ENCODE measurements at regions not wholly inside any gene's neighbourhood (a gene's known extent, or its start where the extent isn't known, plus 50 kb on each side); places are given as distances from the start of the nearest gene placed in this dataset.

DNA sequence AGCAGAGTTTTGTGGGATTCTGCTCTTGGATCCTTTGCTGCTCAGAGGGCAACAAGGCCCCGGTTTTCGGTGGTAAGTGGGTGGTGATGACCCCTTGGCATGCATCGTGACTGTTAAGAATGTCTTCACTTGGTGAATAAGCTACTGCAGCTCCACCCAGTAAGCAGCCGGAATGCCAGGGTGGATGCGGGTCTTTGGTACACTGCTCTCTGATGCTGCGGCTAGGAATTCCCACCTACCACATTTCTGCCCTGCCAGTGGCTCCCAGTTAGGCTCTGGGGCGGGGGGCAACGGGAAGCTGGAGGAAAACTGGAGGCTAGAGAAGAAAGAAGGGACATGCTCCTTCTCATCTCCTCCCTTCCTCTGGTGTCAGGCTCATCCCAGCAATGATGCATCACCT, 180.4 kb upstream of the GALNT2 start:
- no peaks in the 10 kb centered on the region for H3F3A ChIP-seq (ENCODE audit: insufficient read depth, low read length, poor library complexity, severe bottlenecking)
- H3K27me3 ChIP-seq (ENCODE audit: insufficient read depth, low read depth, low read length) = no peaks in the 10 kb centered on the region
- H3K27ac ChIP-seq (ENCODE audit: low read length) = no peak overlapping the region
- no peak overlapping the region for H3K9ac ChIP-seq (ENCODE audit: low read length)
- TF ChIP-seq POLR2AphosphoS5 (IDR thresholded peaks at IDR 0.05) = no peak
- TF ChIP-seq TAF1 (IDR thresholded peaks at IDR 0.05; ENCODE audit: low read depth) = no peak
- TF ChIP-seq, protein P1, sequence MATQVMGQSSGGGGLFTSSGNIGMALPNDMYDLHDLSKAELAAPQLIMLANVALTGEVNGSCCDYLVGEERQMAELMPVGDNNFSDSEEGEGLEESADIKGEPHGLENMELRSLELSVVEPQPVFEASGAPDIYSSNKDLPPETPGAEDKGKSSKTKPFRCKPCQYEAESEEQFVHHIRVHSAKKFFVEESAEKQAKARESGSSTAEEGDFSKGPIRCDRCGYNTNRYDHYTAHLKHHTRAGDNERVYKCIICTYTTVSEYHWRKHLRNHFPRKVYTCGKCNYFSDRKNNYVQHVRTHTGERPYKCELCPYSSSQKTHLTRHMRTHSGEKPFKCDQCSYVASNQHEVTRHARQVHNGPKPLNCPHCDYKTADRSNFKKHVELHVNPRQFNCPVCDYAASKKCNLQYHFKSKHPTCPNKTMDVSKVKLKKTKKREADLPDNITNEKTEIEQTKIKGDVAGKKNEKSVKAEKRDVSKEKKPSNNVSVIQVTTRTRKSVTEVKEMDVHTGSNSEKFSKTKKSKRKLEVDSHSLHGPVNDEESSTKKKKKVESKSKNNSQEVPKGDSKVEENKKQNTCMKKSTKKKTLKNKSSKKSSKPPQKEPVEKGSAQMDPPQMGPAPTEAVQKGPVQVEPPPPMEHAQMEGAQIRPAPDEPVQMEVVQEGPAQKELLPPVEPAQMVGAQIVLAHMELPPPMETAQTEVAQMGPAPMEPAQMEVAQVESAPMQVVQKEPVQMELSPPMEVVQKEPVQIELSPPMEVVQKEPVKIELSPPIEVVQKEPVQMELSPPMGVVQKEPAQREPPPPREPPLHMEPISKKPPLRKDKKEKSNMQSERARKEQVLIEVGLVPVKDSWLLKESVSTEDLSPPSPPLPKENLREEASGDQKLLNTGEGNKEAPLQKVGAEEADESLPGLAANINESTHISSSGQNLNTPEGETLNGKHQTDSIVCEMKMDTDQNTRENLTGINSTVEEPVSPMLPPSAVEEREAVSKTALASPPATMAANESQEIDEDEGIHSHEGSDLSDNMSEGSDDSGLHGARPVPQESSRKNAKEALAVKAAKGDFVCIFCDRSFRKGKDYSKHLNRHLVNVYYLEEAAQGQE (IDR thresholded peaks at IDR 0.05; ENCODE audit: borderline replicate concordance) = no peak
- TF ChIP-seq, protein P2, sequence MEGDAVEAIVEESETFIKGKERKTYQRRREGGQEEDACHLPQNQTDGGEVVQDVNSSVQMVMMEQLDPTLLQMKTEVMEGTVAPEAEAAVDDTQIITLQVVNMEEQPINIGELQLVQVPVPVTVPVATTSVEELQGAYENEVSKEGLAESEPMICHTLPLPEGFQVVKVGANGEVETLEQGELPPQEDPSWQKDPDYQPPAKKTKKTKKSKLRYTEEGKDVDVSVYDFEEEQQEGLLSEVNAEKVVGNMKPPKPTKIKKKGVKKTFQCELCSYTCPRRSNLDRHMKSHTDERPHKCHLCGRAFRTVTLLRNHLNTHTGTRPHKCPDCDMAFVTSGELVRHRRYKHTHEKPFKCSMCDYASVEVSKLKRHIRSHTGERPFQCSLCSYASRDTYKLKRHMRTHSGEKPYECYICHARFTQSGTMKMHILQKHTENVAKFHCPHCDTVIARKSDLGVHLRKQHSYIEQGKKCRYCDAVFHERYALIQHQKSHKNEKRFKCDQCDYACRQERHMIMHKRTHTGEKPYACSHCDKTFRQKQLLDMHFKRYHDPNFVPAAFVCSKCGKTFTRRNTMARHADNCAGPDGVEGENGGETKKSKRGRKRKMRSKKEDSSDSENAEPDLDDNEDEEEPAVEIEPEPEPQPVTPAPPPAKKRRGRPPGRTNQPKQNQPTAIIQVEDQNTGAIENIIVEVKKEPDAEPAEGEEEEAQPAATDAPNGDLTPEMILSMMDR (IDR thresholded peaks at IDR 0.05; ENCODE audit: poor library complexity, severe bottlenecking) = no peak
- no peaks in the 10 kb centered on the region for H3K79me2 ChIP-seq (replicated peaks; ENCODE audit: insufficient read depth, low read length)
- H3K36me3 ChIP-seq (ENCODE audit: insufficient read depth, low read length) = no peaks in the 10 kb centered on the region
- H3K4me2 ChIP-seq (ENCODE audit: low read length) = no peak overlapping the region
- H3K9me2 ChIP-seq (ENCODE audit: insufficient read depth, low read length) = no peaks in the 10 kb centered on the region
- H3K9me3 ChIP-seq (ENCODE audit: low read length) = no peaks in the 10 kb centered on the region
- no peaks in the 10 kb centered on the region for H4K20me1 ChIP-seq (ENCODE audit: insufficient read depth)
- no peak overlapping the region for H2AFZ ChIP-seq (ENCODE audit: low read depth, low read length)
- H3K4me3 ChIP-seq (ENCODE audit: low read length) = no peak overlapping the region

DNA sequence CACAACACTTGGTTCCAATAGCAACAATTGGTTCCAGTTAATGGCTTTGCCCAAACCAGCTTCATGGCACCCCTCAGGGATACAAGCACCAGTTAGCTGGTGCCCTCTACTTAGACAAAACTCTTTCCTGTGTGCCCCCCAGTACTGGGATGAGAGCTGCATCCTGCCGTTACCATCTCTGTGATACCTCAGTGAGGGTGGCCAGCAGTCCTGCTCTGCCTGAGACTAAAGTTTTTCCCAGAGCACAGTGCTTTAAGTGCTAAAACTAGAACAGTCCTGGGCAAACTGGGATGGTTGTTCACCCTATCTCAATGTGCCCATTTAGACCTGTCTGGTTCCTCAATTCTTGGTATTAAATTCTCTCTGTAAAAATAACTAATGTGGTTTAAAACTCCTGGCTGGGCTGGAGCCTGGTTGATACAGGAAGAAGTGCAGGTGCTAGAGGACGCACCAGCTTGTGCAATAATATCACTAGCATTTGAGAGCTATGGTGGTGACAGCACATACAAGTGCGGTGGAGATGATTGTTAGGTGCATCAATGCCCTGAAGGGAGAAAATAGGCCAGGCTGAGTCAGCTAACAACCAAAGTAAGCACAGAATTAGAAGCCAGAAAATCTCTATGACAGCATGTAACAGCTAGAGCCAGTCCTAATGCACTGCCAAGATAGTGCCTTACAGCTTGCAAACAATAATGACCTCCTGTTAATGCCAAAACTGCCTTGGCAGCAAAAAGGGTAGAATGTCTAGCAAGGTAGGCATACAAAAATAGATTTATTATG, 179.8 kb upstream of the GALNT2 start:
- Histone ChIP-seq H3K9me2 (ENCODE audit: insufficient read depth, low read length) (no peaks in the 10 kb centered on the region), H3K27me3 (ENCODE audit: insufficient read depth, low read depth, low read length) (no peaks in the 10 kb centered on the region), H3K79me2 (replicated peaks; ENCODE audit: insufficient read depth, low read length) (no peaks in the 10 kb centered on the region), H3K36me3 (ENCODE audit: insufficient read depth, low read length) (no peaks in the 10 kb centered on the region), H3F3A (ENCODE audit: insufficient read depth, low read length, poor library complexity, severe bottlenecking) (no peaks in the 10 kb centered on the region), H3K4me3 (ENCODE audit: low read length) (no peak overlapping the region), H3K9ac (ENCODE audit: low read length) (no peak overlapping the region), H4K20me1 (ENCODE audit: insufficient read depth) (no peaks in the 10 kb centered on the region), H3K27ac (ENCODE audit: low read length) (no peak overlapping the region), H3K9me3 (ENCODE audit: low read length) (no peaks in the 10 kb centered on the region), H2AFZ (ENCODE audit: low read depth, low read length) (no peak overlapping the region), H3K4me2 (ENCODE audit: low read length) (no peak overlapping the region)
- TF ChIP-seq, protein P2 (IDR thresholded peaks at IDR 0.05; ENCODE audit: poor library complexity, severe bottlenecking) = no peak
- TF ChIP-seq POLR2AphosphoS5 (IDR thresholded peaks at IDR 0.05) = peak; percentile 39
- no peak for TF ChIP-seq RAD21 (conservative IDR thresholded peaks at IDR 0.05)
- TF ChIP-seq, protein P1 (IDR thresholded peaks at IDR 0.05; ENCODE audit: borderline replicate concordance) = no peak
